Activated B cell treated with CpG ODN at 0.5 μM for 24 hours (primary cell): ENCODE measurements at regions not wholly inside any gene's neighbourhood (a gene's known extent, or its start where the extent isn't known, plus 50 kb on each side); places are given as distances from the start of the nearest gene placed in this dataset.

ENCODE experiments used
- ATAC-seq: fragments of 200-7000 bp; cut with Tn5 transposase; one replicate; pipeline ENCODE4 v1.10.0; 2021; ENCODE audit warnings: low read depth, mild to moderate bottlenecking, moderate library complexity
- CTCF ChIA-PET: fragments of 350-600 bp; sonication (Branson Sonifier 250); formaldehyde crosslinking; loops from one replicate; lab custom pipeline; 2021; ENCODE audit warnings: antibody characterized with exemption; lab: Charles Lee
- POLR2A ChIA-PET: fragments of 350-600 bp; sonication (Branson Sonifier 250); formaldehyde crosslinking; loops from one replicate; lab custom pipeline; 2021; ENCODE audit warnings: antibody characterized with exemption; lab: Charles Lee
- DNase-seq: peaks from one replicate; pipeline ENCODE4 v3.0.0; 2022
- H3K27ac Mint-ChIP-seq: one replicate; pipeline ENCODE4 v1.8.0; 2020; ENCODE audit warnings: mixed read lengths
- H3K27me3 Mint-ChIP-seq: one replicate; pipeline ENCODE4 v1.8.0; 2021; ENCODE audit warnings: mixed read lengths
- H3K36me3 Mint-ChIP-seq: one replicate; pipeline ENCODE4 v1.8.0; 2021; ENCODE audit warnings: low read depth, mixed read lengths
- H3K4me1 Mint-ChIP-seq: one replicate; pipeline ENCODE4 v1.8.0; 2021; ENCODE audit warnings: mixed read lengths
- H3K4me3 Mint-ChIP-seq: one replicate; pipeline ENCODE4 v1.8.0; 2020; ENCODE audit warnings: mild to moderate bottlenecking, mixed read lengths
- H3K9me3 Mint-ChIP-seq: one replicate; pipeline ENCODE4 v1.8.0; 2020; ENCODE audit warnings: mixed read lengths
- intact Hi-C: fragments of 100-400 bp; cut with micrococcal nuclease; formaldehyde crosslinking; loops from one replicate; pipeline ENCODE4 v1.15.1; 2024
- TF ChIP-seq, protein P1 (sequence below): fragments of 200-600 bp; IDR thresholded peaks from one replicate; pipeline ENCODE4 v1.8.0; 2022; ENCODE audit warnings: antibody characterized with exemption, mild to moderate bottlenecking

DNA sequence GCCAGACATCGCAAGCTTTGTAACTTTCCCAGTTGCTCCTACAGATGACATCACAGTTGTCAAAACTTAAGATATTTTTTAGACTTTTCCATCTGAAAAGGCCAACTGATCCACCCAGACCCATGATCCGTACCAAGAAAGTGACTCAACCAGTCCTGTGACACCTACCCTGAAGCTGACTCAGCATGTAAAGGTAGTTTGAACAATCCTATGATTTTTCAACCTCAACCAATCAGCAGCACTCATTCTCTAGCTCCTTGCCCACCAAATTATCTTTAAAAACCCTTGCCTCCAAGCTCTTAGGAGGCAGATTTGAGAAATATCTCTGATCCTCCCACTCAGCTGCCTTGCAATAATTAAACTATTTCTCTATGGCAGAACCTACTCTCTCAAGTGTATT is 1686.7 kb upstream of the LRRTM1 start:
- DNase-seq (no peak), ATAC-seq (no peak)
- intact Hi-C loops = no loop called here
- ChIA-PET CTCF (no interaction called here), POLR2A (no interaction called here)
- Mint-ChIP-seq H3K27ac (no peak overlapping the region), H3K36me3 (no peaks in the 10 kb centered on the region), H3K27me3 (no peaks in the 10 kb centered on the region), H3K4me1 (no peaks in the 10 kb centered on the region), H3K9me3 (no peaks in the 10 kb centered on the region), H3K4me3 (no peak overlapping the region)
- TF ChIP-seq, protein P1, sequence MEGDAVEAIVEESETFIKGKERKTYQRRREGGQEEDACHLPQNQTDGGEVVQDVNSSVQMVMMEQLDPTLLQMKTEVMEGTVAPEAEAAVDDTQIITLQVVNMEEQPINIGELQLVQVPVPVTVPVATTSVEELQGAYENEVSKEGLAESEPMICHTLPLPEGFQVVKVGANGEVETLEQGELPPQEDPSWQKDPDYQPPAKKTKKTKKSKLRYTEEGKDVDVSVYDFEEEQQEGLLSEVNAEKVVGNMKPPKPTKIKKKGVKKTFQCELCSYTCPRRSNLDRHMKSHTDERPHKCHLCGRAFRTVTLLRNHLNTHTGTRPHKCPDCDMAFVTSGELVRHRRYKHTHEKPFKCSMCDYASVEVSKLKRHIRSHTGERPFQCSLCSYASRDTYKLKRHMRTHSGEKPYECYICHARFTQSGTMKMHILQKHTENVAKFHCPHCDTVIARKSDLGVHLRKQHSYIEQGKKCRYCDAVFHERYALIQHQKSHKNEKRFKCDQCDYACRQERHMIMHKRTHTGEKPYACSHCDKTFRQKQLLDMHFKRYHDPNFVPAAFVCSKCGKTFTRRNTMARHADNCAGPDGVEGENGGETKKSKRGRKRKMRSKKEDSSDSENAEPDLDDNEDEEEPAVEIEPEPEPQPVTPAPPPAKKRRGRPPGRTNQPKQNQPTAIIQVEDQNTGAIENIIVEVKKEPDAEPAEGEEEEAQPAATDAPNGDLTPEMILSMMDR = no peak

DNA sequence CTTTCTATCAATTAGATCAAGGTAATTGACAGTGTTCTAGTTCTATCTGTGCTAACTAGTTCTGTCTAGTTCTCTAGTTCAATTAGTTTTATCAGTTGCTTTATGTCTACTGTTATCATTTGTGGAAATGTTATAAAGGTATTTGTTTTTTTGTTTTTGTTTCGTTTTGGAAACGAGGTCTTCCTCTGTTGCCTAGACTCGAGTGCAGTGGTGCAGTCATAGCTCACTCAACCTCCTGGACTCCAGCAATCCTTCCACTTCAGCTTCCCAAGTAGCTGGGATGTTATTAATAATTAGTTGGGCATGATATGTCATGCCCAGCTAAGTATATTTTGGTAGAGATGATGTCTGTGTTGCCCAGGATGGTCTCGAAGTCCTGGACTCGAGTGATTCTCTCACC is 1682.8 kb upstream of the LRRTM1 start:
- Mint-ChIP-seq H3K36me3 (no peaks in the 10 kb centered on the region), H3K4me1 (no peaks in the 10 kb centered on the region), H3K27ac (no peak overlapping the region), H3K27me3 (no peaks in the 10 kb centered on the region), H3K4me3 (no peak overlapping the region), H3K9me3 (no peaks in the 10 kb centered on the region)
- TF ChIP-seq, protein P1 = no peak
- CTCF ChIA-PET = no interaction called here
- intact Hi-C loops = no loop called here
- no peak for ATAC-seq
- POLR2A ChIA-PET = no interaction called here
- DNase-seq = no peak

DNA sequence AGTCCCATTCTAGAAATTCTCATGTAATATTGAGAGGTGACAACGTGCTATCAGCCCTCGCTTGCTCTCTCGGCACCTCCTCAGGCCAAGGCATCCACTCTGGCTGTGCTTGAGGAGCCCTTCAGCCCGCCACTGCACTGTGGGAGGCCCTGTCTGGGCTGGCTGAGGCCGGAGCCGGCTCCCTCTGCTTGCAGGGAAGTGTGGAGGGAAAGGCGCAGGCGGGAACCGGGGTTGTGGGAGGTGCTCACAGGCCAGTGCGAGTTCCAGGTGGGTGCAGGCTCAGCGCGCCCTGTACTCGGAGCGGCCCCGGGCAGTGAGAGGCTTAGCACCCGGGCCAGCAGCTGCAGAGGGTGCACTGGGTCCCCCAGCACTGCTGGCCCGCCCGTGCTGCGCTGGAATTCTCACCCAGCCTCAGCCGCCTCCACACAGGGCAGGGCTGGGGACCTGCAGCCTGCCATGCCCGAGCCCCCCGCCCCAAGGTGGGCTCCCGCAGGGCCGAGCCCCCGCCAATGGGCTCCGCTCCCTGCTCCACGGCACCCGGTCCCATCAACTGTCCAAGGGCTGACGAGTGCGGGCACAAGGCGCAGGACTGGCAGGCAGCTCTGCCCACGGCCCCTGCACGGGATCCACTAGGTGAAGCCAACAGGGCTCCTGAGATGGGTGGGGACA is 1680.6 kb upstream of the LRRTM1 start:
- ChIA-PET POLR2A (interaction anchor here (0.6 kb wide), 1 partner anchor 1923 kb away, joined by 4 read pairs; no protein-coding TSS in a partner anchor), CTCF (no interaction called here)
- ATAC-seq (no peak), DNase-seq (no peak)
- H3K27ac Mint-ChIP-seq = no peak overlapping the region
- H3K4me1 Mint-ChIP-seq = no peaks in the 10 kb centered on the region
- TF ChIP-seq, protein P1 = no peak
- intact Hi-C loops = no loop called here
- H3K4me3 Mint-ChIP-seq = no peak overlapping the region
- H3K27me3 Mint-ChIP-seq = no peaks in the 10 kb centered on the region
- H3K9me3 Mint-ChIP-seq = peaks cover 3% of the 10 kb centered on the region
- no peaks in the 10 kb centered on the region for H3K36me3 Mint-ChIP-seq

DNA sequence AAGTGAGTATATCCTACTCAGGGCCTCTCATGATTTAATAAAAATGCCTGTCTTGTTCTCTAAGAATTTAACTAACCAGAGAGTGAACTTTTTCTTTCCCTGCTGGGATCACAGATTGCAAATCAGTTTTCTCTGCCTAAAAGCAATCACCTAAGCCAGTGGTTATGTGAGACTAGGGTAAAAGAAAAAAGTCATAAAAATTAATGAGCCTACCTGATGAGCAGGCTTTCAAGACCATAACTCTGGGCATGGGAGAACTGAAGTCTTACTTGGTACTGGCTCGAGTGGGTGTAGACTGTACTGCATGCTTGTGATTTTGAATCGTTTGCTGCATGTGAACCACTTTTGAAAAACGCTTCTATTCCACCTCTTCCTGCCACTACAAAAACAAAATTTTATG is 1677.0 kb upstream of the LRRTM1 start:
- ATAC-seq (no peak), DNase-seq (no peak)
- H3K36me3 Mint-ChIP-seq = no peaks in the 10 kb centered on the region
- TF ChIP-seq, protein P1 = no peak
- no peaks in the 10 kb centered on the region for H3K4me1 Mint-ChIP-seq
- no peak overlapping the region for H3K27ac Mint-ChIP-seq
- intact Hi-C loops = no loop called here
- ChIA-PET POLR2A (no interaction called here), CTCF (no interaction called here)
- H3K9me3 Mint-ChIP-seq = peaks cover 5% of the 10 kb centered on the region
- H3K27me3 Mint-ChIP-seq = no peaks in the 10 kb centered on the region
- no peak overlapping the region for H3K4me3 Mint-ChIP-seq

DNA sequence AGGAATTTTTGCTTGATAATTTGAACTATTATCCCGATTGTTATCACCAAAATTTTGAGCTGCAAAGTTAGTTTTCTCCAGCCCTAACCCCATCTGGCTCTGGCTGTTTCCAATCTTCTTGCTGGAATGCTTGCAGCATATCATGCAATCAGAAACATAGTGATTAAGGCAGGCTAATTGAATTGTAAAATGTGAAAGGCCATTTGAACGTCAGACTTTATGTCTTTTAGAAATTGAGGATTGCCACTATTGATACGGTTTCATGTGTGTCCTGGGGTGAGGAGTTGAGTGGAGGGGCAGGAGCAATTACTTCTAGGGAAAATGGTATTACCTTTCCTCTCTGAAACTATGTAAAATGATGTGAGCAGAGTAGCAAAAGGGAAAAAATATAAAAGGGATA is 1674.5 kb upstream of the LRRTM1 start:
- ChIA-PET POLR2A (no interaction called here), CTCF (no interaction called here)
- Mint-ChIP-seq H3K27me3 (no peaks in the 10 kb centered on the region), H3K4me1 (no peaks in the 10 kb centered on the region), H3K9me3 (peaks cover 5% of the 10 kb centered on the region), H3K4me3 (no peak overlapping the region), H3K36me3 (no peaks in the 10 kb centered on the region), H3K27ac (no peak overlapping the region)
- no peak for DNase-seq
- intact Hi-C loops = no loop called here
- TF ChIP-seq, protein P1 = no peak
- no peak for ATAC-seq
